ENCODE measurements at regions not wholly inside any gene's neighbourhood (a gene's known extent, or its start where the extent isn't known, plus 50 kb on each side); places are given as distances from the start of the nearest gene placed in this dataset.
A peak's percentile ranks its signal among the peaks of the same experiment; 100 is the strongest.
"Not testable (repeated sequence)": the region's sequence is repeated elsewhere in the genome, so short reads cannot be mapped to it uniquely, and the experiment has no call there.

DNA sequence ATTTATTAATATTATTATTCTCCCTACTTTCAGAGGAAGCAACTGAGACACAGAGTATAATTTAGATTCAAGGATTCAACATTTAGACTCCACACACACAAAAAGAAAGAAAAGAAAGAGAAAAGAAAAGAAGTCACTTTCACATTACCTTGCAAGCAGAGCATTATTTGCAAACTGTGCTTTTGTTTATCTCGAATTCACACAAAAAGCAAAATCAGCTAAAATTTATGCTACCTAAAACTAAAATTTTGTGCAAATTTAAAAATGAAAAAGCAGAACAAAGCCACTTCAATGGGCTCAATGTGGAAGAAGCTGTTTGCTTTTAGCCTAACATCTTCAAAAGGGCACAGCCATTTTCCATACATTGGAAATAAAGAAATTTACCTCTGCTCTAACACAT, 1282.7 kb upstream of the GYPC start:
- no peak for DNase-seq

DNA sequence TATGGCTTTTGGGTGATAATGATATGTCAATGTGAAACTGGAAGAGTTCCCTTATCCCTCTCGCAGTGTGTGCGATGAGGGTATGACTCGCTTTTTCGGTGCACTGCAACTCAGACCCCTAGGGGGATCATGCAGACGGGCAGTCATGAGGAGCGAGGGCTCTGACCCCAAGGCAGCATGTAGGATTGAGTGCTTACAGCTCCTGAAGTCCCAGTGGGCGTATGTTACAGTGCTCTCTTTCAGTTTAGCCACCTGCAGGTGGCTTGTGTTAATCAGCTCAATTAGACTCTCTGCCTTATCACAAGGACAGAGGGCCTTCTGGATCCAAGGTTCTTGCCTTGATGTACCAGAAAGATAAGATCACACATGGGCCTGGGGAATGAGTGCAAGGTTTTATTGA, 1269.9 kb upstream of the GYPC start:
- DNase-seq = no peak

DNA sequence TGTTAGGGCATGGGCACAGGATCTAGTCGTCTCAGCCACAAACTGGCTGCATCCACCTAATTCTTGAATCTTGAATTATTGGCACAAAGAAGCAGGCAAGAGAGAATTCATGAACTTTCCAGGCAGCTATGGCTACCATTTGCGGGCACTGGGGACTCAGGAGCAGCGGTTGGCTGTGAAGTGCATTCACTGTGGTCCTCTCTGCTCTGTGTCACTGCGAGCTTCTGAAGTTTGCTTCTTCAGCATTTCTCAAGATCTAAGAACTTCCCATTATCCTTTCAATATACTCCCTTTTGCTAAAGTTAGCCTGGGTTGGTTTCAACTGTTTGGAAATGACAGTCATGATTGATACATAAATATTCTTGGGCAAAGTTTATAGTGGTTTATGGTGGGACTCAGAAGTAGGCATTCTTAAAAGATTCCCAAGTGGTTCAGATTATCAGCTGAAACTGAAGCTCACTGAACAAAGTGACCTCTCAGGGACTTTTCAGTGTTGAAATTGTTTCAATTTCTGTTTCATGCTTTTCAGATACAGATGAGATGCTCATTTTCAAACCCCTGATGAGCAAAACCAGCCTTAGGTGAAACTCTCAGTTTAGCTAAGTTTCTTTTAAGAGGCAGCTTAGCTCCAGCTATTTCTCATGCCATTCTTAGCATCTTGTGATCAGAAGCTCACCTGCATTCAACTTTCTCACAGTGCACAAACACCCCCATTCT, 1258.3 kb upstream of the GYPC start:
- no peak for DNase-seq

DNA sequence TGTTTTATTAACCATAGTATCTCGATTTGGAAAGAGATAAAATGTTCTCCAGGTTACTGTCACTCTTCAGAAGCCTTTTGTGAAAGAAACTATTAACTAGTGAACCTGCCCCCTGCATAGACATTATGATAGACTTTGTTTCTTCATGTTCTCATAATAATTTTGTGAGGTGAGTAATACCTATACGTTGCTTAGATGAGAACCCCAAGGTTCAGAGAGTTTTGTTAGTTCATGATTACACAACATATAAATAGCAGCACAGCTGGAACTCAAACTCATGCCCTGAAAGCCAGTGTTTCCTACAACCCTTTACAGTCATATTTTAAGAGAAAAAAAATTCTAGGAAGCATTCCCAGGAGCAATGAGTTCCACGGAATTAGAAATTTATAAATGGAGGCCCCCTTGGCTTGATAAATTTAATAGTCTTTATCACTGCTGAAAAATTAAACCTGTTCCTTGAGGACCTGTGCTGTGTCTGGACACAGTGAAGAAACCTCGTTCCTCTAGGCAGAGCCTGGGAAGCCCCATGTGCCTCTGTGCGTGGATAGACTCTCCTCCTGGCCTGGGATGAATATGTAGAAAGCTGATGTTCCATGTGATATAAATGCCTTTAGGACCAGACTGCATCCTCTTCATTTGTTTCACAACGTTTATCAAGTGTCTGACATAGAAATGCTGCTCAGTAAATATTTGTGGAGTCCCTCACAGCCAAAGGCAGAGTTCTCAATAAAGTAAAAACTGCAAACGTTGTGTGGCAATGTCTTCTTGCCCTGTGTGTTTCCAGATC, 1257.0 kb upstream of the GYPC start:
- no peak for DNase-seq

DNA sequence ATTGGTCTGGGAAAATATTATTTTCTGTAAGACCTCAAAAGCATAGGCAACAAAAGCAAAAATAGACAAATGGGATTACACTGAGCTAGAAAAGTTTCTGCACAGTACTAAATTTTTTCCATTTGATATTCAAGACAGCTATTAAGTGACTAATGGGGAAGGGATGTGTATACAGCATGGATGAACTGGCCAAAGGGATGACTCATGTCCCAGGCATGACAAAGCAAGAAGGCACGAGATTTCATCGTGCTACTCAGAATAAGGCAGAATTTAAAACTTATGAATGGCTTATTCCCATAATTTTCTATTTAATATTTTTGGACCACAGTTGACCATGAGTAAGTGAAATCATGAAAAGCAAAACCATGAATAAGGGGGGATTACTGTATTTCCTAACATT, 1250.1 kb upstream of the GYPC start:
- DNase-seq = no peak

DNA sequence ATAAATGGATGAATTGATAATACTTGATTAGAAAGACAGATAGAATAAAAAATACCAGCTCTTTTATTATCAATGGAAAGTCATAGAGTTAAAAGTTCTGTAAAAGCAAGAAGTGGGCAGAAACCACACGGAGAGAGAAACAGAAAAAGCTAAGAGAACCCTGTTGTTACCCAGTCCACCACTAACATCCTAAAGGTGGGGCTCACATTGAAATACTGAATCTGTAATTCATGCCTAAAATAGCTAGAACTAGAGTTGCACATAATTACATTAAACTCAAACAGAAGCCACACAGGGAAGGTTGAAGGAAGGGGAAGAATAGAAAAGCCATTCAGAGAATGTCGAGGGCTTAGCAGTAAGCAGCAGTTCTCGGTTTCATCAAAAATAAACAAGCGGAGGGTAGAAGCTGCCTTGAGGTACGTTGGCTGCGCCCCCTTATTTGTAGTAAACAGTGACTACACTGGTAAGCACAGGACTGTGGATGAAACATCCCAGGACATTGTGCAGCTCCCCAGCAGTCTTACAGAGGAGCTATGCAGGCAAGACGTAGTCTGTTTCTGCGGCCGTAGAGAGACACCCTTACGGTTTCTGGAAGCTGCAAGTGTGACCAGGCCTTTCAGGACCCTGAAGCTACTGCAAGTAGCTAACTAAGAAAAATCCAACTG, 1247.0 kb upstream of the GYPC start:
- no peak for DNase-seq

DNA sequence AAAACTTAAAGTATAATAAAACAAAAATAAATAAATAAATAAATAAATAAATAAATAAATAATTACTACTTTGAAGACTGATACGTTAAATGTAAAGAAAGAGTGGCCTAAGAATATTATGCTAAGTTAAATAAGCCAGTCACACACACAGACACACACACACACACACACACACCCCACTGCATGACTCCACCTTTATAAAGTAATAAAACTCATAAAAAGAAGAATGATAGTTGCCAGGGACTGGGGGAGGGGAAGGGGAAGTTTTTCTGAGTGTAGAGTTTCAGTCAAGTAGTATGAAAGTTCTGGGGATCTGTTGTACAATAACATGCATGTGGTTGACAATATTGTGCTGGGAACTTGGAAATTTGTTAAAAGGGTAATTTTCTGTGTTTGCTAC, 1237.5 kb upstream of the GYPC start:
- no peak for DNase-seq

DNA sequence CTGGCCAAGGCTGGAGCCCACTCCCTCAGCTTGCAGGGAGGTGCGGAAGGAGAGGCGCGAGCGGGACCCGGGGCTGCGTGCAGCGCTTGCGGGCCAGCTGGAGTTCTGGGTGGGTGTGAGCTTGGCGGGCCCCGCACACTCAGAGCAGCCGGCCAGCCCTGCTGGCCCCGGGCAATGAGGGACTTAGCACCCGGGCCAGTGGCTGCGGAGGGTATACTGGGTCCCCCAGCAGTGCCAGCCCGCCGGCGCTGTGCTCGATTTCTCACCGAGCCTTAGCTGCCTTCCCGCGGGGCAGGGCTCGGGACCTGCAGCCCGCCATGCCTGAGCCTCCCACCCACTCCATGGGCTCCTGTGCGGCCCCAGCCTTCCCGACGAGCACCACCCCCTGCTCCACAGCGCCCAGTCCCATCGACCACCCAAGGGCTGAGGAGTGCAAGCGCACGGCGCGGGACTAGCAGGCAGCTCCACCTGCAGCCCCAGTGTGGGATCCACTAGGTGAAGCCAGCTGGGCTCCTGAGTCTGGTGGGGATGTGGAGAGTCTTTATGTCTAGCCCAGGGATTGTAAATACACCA, 1233.7 kb upstream of the GYPC start:
- DNase-seq = not testable (repeated sequence)

DNA sequence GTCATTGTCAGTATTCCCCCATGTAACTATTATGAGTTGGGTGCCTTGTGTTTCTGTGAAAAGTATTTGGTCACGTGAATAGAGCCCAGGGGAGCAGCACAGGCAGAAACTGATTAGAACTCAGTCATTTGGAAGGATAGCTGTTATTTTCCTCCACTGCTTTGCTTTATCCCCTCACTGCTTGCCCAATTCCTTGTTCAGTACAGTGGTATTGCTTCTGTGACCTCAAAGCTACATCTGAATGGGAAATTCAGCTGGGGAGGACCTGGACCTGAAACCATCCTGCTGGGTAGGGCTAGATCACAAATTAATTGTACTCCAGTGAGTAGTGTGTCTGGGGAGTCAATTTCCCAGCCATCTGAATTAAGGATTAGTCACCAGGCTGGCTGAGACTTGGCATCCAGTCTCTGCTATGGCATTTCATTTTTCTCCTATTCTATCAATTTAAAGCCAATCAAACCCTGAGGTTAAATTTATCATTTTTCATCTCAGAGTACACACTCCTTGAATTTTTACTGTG, 1231.6 kb upstream of the GYPC start:
- DNase-seq = no peak

DNA sequence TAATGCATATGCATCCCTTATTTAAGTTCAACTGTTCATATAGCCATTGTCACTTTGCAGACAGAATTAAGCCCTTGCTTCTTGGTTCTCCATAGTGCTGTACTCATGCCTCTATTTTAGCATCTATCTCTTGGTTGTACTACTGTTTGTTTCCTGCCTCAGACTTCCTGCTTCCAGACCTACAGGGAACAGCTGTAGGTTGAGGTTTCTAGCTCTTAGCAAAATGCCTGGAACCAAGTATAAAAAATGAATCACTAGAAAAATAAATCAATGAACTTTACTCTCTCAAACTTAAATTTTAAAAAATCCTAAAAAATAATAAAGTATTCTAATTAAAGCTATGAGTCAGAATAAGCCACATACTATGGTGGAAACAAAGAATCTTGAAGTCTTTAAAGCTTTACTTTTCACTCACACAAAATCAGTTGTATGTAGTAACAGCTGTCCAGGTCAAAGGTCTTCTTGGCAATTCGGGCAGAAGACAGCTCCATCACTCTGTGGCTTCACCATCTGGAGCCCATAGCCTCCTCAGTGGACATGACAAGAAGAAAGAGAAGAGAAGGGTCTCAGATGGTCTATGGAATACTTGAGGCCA, 1228.1 kb upstream of the GYPC start:
- no peak for DNase-seq

DNA sequence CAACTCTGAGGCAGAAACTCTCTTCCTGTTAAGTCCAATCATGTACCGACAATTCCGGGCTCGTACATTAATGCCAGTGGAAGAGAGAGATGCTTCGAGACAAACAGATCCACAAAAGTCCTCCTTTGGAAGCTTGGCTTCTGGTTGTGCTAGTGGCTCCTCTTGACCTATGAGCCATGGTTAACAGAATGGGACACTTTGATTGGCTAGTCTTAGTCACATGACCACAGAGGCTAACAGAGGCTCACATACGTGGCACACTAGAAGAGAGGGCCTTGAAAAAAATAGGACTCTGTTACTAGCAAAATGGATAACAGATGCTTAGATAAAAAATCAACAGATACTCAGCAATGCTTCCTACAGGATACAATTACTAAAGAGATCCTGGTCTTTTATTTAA, 1211.9 kb upstream of the GYPC start:
- no peak for DNase-seq

DNA sequence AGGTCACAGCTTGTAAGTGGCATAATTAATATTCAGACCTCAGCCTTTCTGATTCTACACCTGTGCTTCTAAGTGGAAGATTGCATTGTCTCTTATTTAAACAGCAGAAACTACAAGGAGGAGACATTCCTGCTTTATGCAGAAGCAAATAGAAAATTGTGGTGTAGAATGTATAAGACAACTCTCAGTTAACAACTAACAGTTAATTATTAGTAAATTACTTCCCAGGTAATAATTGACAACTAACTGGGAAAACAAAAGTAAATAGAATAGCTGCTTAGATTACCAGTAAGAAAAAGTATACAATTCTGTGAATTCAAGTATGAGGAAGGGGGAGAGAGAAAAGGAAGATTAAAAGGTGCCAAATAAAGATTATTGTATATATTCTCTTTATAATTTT, 1210.5 kb upstream of the GYPC start:
- no peak for DNase-seq

DNA sequence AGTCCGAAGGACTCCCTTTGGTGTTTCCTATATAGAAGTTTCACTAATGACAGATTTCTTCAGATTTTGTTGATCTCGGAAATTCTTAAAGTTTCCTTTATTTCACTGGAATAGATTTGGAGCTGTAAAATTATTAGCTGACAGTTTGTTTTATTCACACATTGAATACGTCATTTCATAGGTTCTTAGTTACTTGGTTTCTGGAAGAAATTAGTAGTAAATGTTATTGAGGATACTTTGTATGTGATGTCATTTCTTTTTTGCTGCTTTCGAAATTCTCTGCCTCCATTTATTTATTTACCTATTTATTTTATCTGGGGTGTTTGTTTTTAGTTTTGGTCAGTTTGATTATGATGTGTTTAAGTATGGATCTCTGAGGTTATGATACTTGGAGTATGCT, 1205.9 kb upstream of the GYPC start:
- DNase-seq = no peak

DNA sequence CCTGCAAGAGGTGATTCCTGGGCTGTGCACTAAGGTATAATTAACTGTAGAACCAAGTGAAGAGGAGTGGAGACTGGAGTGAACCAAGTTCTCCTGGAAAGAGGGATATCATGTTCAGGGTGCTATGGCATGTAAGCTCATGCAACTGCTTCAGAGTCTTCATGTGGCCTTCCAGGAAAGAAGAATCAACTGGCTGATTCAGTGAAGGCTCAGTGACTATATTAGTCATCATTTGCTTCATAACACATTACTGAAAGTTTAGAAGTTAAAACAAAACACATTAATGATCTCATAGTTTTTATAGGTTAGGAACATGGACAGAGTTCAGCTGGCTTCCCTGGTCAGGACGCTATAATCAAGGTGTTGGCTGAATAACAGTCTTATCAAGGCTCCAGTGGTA, 1200.8 kb upstream of the GYPC start:
- no peak for DNase-seq

DNA sequence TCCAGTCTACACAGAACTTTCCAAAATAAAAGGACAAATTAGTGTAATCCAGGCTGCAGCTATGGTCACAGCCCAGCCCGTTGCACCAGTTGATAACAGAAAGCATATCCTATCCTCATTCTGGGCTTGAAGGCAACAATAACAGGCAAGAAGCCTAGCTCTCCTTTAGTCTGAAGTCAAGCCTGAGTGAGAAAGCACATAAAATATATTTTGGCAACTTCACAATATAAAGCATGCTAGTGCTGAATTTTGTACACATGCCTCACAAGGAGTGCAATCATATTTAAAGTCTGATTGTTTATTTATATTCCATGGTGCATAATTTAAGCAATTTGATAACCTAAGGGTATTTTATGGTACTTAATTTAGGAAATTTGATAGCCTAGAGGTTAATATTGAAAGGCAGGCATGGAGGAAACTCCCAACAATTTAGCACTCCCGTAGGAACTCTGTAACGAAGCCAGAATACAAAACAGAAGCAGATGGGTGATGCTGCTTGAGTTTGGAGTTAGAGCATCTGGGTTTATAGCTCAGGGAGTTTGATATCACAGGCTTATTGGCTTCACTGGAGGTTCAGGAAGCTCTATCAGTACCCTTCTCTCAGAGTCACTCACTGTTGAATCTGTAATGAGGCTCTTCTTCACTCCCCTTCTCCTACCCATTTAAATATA, 1199.1 kb upstream of the GYPC start:
- no peak for DNase-seq

DNA sequence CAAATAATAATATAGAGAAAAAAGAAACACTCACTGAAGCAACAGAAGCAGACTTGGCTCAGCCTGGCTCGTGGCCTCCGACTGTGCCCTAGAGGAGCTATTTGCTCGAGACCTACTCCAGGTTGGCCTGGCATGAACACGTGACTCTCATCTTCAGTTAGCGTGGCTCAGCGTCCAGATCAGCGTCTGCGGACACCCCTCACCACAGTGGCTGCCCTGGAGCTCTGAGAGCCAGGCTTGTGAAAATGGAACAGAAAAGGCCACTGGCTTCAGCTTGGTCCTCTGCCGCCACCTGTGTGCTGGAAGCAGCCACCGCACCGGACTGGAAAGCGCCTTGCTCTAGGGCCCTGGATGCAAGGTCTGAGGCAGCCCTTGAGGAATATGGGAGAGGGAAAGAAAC, 1184.0 kb upstream of the GYPC start:
- DNase-seq = no peak

DNA sequence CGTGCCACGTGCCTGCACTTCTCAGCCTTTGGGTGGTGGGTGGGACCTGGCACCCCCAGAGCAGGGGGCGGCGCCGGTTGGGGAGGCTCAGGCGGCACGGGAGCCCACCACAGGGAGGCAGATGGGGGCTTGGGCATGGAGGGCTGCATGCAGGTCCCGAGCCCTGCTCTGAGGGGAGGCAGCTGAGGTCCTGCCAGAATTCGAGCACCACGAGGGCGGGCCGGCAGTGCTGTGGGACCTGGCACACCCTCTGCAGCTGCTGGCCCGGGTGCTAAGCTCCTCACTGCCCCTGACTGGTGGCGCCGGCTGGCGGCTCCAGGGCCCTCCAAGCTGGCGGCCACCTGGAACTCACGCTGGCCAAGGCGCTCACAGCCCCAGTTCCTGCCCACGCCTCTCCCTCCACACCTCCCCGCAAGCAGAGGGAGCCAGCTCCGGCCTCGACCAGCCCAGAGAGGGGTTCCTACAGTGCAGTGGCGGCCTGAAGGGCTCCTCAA, 1176.8 kb upstream of the GYPC start:
- no peak for DNase-seq

DNA sequence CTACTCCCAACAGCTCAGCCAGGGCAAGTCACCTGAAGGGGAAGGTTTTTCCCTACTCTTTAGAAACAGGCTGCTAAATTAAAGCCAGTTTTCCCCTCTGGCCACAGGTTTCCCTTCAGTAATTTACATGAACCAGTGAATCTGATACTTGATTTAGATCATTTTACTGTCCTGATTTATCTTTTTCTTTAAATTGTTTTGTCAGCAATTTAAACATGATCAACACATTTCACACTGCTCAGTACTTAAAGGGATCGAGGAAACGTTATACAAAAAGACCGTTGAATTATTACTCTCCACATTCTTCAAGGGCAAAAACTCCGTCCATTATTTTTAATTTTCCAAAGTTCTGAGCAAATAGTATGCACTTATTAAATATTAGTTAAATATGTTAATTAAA, 1165.7 kb upstream of the GYPC start:
- no peak for DNase-seq

DNA sequence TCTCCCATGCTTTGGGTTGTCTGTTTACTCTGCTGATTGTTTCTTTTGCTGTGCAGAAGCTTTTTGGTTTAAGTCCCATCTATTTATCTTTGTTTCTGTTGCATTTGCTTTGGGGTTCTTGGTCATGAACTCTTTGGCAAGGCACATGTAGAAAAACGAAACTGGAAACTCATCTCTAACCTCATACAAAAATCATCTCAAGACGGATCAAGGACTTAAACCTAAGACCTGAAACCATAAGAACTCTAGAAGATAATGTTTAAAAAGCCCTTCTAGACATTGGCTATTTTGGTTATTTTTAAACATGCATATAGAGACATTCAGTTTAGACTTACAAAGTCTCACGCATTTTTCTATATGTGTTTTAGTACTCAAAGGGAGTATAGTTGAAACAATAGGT, 1164.3 kb upstream of the GYPC start:
- no peak for DNase-seq

DNA sequence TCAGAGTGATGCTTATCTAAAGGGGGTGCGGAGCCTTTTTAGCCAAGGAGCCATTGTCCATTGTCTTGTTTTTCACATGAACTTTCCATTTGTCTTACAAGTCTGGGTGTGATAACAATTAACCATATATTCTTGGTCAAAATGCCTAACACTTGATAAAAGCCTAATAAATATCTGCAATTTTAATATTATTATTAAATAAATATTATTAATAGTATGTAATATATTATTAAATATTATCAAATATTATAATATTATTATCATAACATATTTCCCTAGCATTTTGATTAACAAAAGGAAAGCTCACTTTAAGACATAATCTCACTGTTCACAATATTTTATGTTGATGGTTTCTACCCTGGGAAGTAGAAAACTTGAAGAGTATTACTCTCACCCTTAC, 1143.6 kb upstream of the GYPC start:
- no peak for DNase-seq

DNA sequence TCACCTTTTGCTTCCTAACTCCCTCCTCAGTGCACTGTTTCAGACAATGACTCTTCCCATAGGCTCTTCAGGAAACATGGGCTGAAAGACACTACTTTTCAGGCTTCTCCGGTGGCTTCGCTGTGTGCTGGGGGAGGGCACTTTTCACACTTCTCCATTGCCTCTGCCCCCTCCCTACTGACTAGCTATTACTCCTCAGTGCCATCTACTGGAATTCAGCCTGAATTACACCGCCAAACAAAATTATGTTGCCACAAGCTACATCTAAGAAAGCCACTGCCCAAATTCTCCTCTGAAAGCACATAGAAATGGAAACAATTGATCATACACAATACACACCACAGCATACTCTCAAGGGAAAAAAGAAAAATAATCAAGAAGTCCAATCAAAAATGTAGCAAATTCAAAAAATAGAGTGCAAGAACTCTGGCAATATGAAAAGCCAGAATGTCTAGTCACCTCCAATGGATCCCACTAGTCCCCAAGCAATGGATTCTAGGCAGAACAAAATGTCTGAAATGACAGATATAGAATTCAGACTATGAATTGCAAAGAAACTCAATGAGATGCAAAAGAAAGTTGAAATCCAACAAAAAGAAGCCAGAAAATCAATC, 1139.4 kb upstream of the GYPC start:
- DNase-seq = peak; percentile 20

DNA sequence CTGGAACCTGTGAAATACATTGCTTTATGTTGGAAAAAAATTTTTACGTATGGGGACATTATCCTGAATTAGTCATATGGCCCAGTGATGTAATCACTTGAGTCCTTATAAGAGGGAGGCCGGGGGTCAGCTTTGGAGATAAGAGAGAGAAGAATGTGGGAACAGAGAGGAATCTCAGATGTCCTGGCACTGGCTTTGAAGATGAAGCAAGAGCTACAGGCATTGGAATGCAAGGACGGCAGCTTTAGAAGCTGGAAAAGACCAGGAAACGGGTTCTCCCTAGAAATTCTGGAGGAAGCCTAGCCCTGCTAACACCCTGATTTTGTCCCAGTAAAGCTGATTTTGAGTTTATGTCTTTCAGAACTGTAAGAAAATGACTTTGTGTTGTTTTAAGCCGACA, 1129.9 kb upstream of the GYPC start:
- DNase-seq = no peak
